ENCODE measurements at regions not wholly inside any gene's neighbourhood (a gene's known extent, or its start where the extent isn't known, plus 50 kb on each side); places are given as distances from the start of the nearest gene placed in this dataset.

GRCh38 chr7:67589183-67589582 is 592.5 kb downstream of the TYW1 start:
- TF ChIP-seq, protein P1, sequence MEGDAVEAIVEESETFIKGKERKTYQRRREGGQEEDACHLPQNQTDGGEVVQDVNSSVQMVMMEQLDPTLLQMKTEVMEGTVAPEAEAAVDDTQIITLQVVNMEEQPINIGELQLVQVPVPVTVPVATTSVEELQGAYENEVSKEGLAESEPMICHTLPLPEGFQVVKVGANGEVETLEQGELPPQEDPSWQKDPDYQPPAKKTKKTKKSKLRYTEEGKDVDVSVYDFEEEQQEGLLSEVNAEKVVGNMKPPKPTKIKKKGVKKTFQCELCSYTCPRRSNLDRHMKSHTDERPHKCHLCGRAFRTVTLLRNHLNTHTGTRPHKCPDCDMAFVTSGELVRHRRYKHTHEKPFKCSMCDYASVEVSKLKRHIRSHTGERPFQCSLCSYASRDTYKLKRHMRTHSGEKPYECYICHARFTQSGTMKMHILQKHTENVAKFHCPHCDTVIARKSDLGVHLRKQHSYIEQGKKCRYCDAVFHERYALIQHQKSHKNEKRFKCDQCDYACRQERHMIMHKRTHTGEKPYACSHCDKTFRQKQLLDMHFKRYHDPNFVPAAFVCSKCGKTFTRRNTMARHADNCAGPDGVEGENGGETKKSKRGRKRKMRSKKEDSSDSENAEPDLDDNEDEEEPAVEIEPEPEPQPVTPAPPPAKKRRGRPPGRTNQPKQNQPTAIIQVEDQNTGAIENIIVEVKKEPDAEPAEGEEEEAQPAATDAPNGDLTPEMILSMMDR (conservative IDR thresholded peaks at IDR 0.05; ENCODE audit: low read length), result no peak
- no peak for TF ChIP-seq EZH2phosphoT487 (IDR thresholded peaks at IDR 0.05; ENCODE audit: borderline replicate concordance)
